ENCODE measurements at regions not wholly inside any gene's neighbourhood (a gene's known extent, or its start where the extent isn't known, plus 50 kb on each side); places are given as distances from the start of the nearest gene placed in this dataset.

DNA sequence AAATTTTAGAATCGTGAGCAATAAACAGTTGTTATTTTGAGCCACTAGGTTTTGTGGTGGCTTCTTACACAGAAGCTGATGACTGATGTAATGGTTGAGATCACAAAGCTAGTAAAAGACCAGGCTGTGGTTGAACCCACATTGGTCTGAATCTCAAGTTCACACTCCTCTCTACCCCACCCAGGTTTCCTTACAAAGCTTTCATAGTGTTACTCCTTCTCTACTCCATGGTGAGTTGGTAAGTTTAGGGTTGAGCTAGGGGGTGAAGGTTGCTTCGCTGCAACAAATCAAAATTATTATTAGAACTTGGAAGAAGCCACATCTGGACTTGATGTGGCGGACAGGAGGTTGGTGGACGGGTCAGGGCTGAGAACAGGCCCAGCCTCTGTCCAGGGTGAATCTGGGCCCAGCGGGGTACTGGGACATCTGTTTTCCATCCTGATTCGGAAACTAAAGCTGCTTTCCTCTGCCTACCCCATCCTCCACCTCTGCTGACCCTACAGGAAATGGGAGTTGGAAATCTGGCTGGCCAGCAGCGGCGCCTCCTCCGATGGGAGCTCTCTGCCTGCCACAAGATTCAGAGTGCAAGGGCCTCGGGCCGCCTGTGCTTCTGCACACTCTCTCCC is 86.3 kb downstream of the ZFP36L2 start:
- Histone ChIP-seq H3K4me1 (ENCODE audit: control insufficient read depth, extremely low read depth, insufficient read depth, low read length) (no peaks in the 10 kb centered on the region), H3K79me2 (ENCODE audit: control insufficient read depth, insufficient read depth, low read length) (no peaks in the 10 kb centered on the region), H3K4me2 (ENCODE audit: control insufficient read depth, extremely low read depth, insufficient read depth, low read depth, low read length) (no peak overlapping the region), H3K9me1 (ENCODE audit: control insufficient read depth, extremely low read depth, insufficient read depth, low read length) (no peaks in the 10 kb centered on the region), H3K36me3 (ENCODE audit: control insufficient read depth in 2 of 2, extremely low read depth in 1 of 2, insufficient read depth in 2 of 2, low read length in 2 of 2) (no peaks in the 10 kb centered on the region), H2AFZ (ENCODE audit: control insufficient read depth, low read length) (no peak overlapping the region), H3K27ac (ENCODE audit: control insufficient read depth, insufficient read depth, low read length) (no peak overlapping the region), H3K4me3 (ENCODE audit: control insufficient read depth in 2 of 3, extremely low read depth in 1 of 3, insufficient read depth in 2 of 3, low read depth in 1 of 3, low read length in 3 of 3) (no peak overlapping the region), H3K9ac (ENCODE audit: control insufficient read depth, extremely low read depth, insufficient read depth, low read length) (no peak overlapping the region), H4K20me1 (ENCODE audit: control insufficient read depth, extremely low read depth, insufficient read depth, low read length) (no peaks in the 10 kb centered on the region), H3K27me3 (ENCODE audit: control insufficient read depth, extremely low read depth, insufficient read depth, low read length) (no peaks in the 10 kb centered on the region), H3K9me3 (ENCODE audit: control insufficient read depth, low read depth, low read length) (no peaks in the 10 kb centered on the region)
- FAIRE-seq (no peak), DNase-seq (ENCODE audit: low read depth, low spot score) (no peak)
- TF ChIP-seq CTCF (optimal IDR thresholded peaks at IDR 0.05 in 1 of 3, IDR thresholded peaks at IDR 0.05 in 1 of 3, conservative IDR thresholded peaks at IDR 0.05 in 1 of 3; ENCODE audit: extremely low read depth in 1 of 3, insufficient read depth in 2 of 3, low read length in 3 of 3) (no peak), EZH2 (IDR thresholded peaks at IDR 0.05; ENCODE audit: low read length) (no peak)
- dilution Hi-C loops (cut with MboI; ENCODE audit: extremely low pct_ligation_motif_present, low sequenced_read_pairs) = no loop called here

DNA sequence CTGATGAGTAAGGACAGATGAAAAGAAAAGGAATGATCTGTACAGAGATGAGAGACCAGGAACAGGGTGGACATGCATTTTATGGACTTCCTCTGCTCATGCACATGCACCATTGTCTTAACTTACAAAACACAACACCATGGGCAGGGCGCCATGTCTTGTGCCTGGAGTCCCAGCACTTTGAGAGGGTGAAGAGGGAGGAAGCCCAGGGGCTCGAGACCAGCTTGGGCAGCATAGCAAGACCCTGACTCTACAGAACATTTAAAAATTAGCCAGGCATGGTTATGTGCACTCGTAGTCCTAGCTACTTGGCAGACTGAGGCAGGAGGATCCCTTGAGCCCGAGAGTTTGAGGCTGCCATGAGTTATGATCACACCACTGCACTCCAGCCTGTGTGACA is 86.9 kb downstream of the ZFP36L2 start:
- Histone ChIP-seq H3K9me1 (ENCODE audit: control insufficient read depth, extremely low read depth, insufficient read depth, low read length) (no peaks in the 10 kb centered on the region), H2AFZ (ENCODE audit: control insufficient read depth, low read length) (no peak overlapping the region), H3K4me2 (ENCODE audit: control insufficient read depth, extremely low read depth, insufficient read depth, low read depth, low read length) (no peak overlapping the region), H3K27ac (ENCODE audit: control insufficient read depth, insufficient read depth, low read length) (no peak overlapping the region), H4K20me1 (ENCODE audit: control insufficient read depth, extremely low read depth, insufficient read depth, low read length) (no peaks in the 10 kb centered on the region), H3K36me3 (ENCODE audit: control insufficient read depth in 2 of 2, extremely low read depth in 1 of 2, insufficient read depth in 2 of 2, low read length in 2 of 2) (no peaks in the 10 kb centered on the region), H3K79me2 (ENCODE audit: control insufficient read depth, insufficient read depth, low read length) (no peaks in the 10 kb centered on the region), H3K9me3 (ENCODE audit: control insufficient read depth, low read depth, low read length) (no peaks in the 10 kb centered on the region), H3K4me3 (ENCODE audit: control insufficient read depth in 2 of 3, extremely low read depth in 1 of 3, insufficient read depth in 2 of 3, low read depth in 1 of 3, low read length in 3 of 3) (no peak overlapping the region), H3K9ac (ENCODE audit: control insufficient read depth, extremely low read depth, insufficient read depth, low read length) (no peak overlapping the region), H3K27me3 (ENCODE audit: control insufficient read depth, extremely low read depth, insufficient read depth, low read length) (no peaks in the 10 kb centered on the region), H3K4me1 (ENCODE audit: control insufficient read depth, extremely low read depth, insufficient read depth, low read length) (no peaks in the 10 kb centered on the region)
- TF ChIP-seq CTCF (optimal IDR thresholded peaks at IDR 0.05 in 1 of 3, IDR thresholded peaks at IDR 0.05 in 1 of 3, conservative IDR thresholded peaks at IDR 0.05 in 1 of 3; ENCODE audit: extremely low read depth in 1 of 3, insufficient read depth in 2 of 3, low read length in 3 of 3) (no peak), EZH2 (IDR thresholded peaks at IDR 0.05; ENCODE audit: low read length) (no peak)
- dilution Hi-C loops (cut with MboI; ENCODE audit: extremely low pct_ligation_motif_present, low sequenced_read_pairs) = no loop called here
- FAIRE-seq = no peak
- no peak for DNase-seq (ENCODE audit: low read depth, low spot score)

Data from keratinocyte (primary cell).